SK-N-MC (cell line): ENCODE measurements at regions not wholly inside any gene's neighbourhood (a gene's known extent, or its start where the extent isn't known, plus 50 kb on each side); places are given as distances from the start of the nearest gene placed in this dataset.

Experiments
- DNase-seq: peaks from one replicate; pipeline ENCODE4 v3.0.0-alpha.2; 2011; ENCODE audit warnings: low read depth, low spot score
- H3K27ac ChIP-seq: fragments of 200-600 bp; sonication (generic); 2 replicates; pipeline ENCODE4 v1.5.1; 2016; ENCODE audit warnings: mixed run types
- H3K36me3 ChIP-seq: fragments of 200-600 bp; sonication (generic); 2 replicates; pipeline ENCODE4 v1.6.1; 2017; ENCODE audit warnings: antibody characterized with exemption, low read length, mixed read lengths; ENCODE audit not compliant: insufficient read depth
- H3K4me3 ChIP-seq: fragments of 200-600 bp; sonication (generic); 2 replicates; pipeline ENCODE4 v1.5.1; 2016
- H3K9ac ChIP-seq: fragments of 200-600 bp; sonication (generic); 2 replicates; pipeline ENCODE4 v1.8.0; 2017; ENCODE audit warnings: mixed run types, mixed read lengths; ENCODE audit not compliant: insufficient read length
- H3K9me3 ChIP-seq: fragments of 200-600 bp; sonication (generic); 2 replicates; pipeline ENCODE4 v1.6.1; 2017; ENCODE audit warnings: low read depth, mild to moderate bottlenecking, antibody characterized with exemption, low read length, moderate library complexity, mixed read lengths
- EZH2 ChIP-seq: fragments of 200-600 bp; sonication (generic); IDR thresholded peaks from one replicate; pipeline ENCODE4 v1.6.1; 2017; ENCODE audit warnings: antibody characterized with exemption
- FOXP2 ChIP-seq: optimal IDR thresholded peaks from 2 replicates; pipeline ENCODE3; 2011; ENCODE audit warnings: mild to moderate bottlenecking, moderate library complexity; ENCODE audit not compliant: insufficient read depth; ENCODE audit errors: extremely low read length, control extremely low read depth
- POLR2AphosphoS5 ChIP-seq: IDR thresholded peaks from 2 replicates; pipeline ENCODE4 v1.6.1; 2012; ENCODE audit warnings: mild to moderate bottlenecking, low read depth, low read length, borderline replicate concordance

GRCh38 chr14:56413721-56414120, 165.9 kb upstream of the TMEM260 start:
- no peaks in the 10 kb centered on the region for H3K9me3 ChIP-seq
- no peaks in the 10 kb centered on the region for H3K36me3 ChIP-seq
- no peak overlapping the region for H3K9ac ChIP-seq
- H3K27ac ChIP-seq = no peak overlapping the region
- no peak overlapping the region for H3K4me3 ChIP-seq
- TF ChIP-seq FOXP2 (no peak), EZH2 (no peak), POLR2AphosphoS5 (no peak)
- DNase-seq = no peak

GRCh38 chr14:56414236-56414635, 165.4 kb upstream of the TMEM260 start:
- no peaks in the 10 kb centered on the region for H3K9me3 ChIP-seq
- no peaks in the 10 kb centered on the region for H3K36me3 ChIP-seq
- TF ChIP-seq POLR2AphosphoS5 = no peak
- TF ChIP-seq FOXP2 = no peak
- DNase-seq = no peak
- H3K9ac ChIP-seq = no peak overlapping the region
- no peak overlapping the region for H3K27ac ChIP-seq
- H3K4me3 ChIP-seq = no peak overlapping the region

DNA sequence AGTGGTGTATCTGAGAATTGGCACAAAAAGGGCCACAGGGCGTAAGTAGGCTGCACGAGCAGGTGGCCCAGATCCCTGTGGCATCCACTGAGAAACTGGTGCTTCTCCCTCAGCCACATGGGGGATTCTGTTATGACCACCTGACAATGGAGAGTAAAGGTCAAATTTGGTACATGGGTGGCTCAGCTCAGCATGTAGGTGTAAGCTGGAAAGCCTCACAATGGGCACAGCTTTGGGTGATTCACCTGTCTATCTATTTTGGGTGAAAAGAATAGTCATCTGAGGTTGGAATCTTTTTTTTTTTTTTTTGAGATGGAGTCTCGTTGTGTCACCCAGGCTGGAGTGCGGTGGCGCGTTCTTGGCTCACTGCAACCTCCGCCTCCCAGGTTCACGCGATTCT, 163.4 kb upstream of the TMEM260 start:
- H3K27ac ChIP-seq = no peak overlapping the region

DNA sequence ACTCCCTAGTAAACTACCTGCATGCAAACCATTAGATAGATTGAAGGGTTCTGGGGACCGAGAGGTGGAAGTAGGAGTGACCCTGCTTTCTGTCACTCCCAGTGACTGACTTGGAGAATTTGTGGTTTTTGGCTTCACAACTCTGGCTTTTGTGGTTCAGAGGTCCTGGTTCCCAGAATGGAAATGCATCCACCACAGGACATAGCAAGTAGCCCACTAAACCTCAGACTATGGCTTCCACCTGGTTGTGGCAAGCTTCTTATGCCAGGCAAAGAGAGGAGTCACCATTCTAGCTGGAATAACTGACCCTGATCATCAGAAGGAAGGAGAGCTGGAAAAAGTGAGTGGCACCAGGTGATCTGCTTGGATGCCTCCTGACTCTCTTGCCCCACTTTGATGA, 162.4 kb upstream of the TMEM260 start:
- TF ChIP-seq POLR2AphosphoS5 = no peak
- TF ChIP-seq FOXP2 = no peak
- no peak for TF ChIP-seq EZH2
- no peak overlapping the region for H3K27ac ChIP-seq

More for the DNA sequence above, 163.4 kb upstream of the TMEM260 start:
- no peak overlapping the region for H3K4me3 ChIP-seq
- H3K9me3 ChIP-seq = no peaks in the 10 kb centered on the region
- H3K36me3 ChIP-seq = no peaks in the 10 kb centered on the region
- no peak overlapping the region for H3K9ac ChIP-seq
- TF ChIP-seq EZH2 = no peak
- no peak for TF ChIP-seq POLR2AphosphoS5
- no peak for TF ChIP-seq FOXP2
- DNase-seq = no peak

DNA sequence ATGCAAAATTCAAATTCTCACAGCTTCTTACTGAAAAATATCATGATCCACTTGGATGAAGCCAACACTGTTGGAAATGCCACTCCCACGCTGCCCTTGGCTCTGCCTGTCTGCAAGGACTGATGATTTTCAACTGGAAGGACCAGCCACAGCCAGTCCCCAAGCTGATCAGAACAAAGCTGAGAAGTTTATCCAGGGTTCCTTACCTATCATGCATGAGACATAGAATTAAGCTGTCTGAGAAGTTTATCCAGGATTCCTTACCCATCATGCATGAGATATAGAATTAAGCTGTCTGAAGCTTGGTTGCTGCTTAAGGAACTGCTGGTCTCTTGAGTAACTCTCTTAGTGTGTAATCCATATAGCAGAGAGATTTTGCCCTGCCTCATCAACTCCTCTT, 159.8 kb upstream of the TMEM260 start:
- Histone ChIP-seq H3K36me3 (no peaks in the 10 kb centered on the region), H3K27ac (no peak overlapping the region), H3K4me3 (no peak overlapping the region), H3K9me3 (no peaks in the 10 kb centered on the region), H3K9ac (no peak overlapping the region)
- no peak for DNase-seq
- TF ChIP-seq FOXP2 (no peak), EZH2 (no peak), POLR2AphosphoS5 (no peak)

More for the DNA sequence above, 162.4 kb upstream of the TMEM260 start:
- Histone ChIP-seq H3K4me3 (no peak overlapping the region), H3K9ac (no peak overlapping the region), H3K9me3 (no peaks in the 10 kb centered on the region), H3K36me3 (no peaks in the 10 kb centered on the region)
- no peak for DNase-seq

DNA sequence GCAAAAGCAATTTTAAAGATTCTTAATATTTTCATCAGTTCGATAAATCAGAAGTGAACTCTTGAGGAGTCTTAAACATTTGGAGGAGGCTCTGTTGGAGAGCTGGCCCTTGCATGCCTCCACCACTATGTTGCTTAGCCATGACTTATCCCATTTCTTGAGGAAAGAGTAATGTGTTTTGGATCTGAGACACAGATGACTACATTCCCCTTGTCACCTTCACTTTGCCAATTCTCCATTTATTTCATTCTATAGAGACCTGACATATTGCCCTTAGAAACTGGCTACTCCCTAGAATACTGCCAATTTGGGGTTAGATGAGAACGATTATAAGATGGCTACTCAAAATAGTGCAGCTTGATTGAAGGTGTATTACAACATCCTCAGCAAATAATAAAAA, 157.4 kb upstream of the TMEM260 start:
- 0 out of 2 replicates have a peak overlapping the region, but pooled peaks have one; percentile 6 for H3K27ac ChIP-seq
- no peaks in the 10 kb centered on the region for H3K36me3 ChIP-seq
- no peak overlapping the region for H3K9ac ChIP-seq
- no peak for TF ChIP-seq POLR2AphosphoS5
- TF ChIP-seq FOXP2 = no peak
- no peak for TF ChIP-seq EZH2
- H3K4me3 ChIP-seq = no peak overlapping the region
- H3K9me3 ChIP-seq = no peaks in the 10 kb centered on the region
- DNase-seq = no peak

DNA sequence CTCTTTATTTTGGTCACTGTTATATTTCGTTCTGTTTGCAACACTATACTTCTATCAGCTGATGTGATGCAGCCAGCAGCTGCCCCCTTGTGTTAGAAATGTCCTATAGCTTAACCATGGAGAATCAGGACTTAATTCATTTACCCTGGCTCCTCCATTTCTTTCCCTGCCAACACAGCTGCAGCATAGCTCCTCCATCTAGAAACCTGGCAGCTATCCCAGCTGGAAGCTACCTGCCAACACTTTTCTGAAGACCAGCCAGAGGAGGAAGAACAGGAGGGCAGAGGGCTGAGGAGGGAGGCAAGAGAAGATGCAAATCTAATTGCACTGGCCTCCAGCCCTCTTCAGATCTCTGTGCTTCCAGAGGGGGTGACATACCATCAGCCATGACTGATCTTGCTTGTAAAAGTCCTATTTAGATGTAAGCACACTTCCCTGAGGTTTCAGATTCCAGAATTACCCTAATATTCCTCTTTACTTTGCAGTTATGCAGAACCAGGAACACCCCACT, 156.8 kb upstream of the TMEM260 start:
- TF ChIP-seq FOXP2 (no peak), POLR2AphosphoS5 (no peak), EZH2 (no peak)
- Histone ChIP-seq H3K36me3 (no peaks in the 10 kb centered on the region), H3K4me3 (peak overlapping the region; percentile 58), H3K27ac (peak overlapping the region; percentile 91), H3K9me3 (no peaks in the 10 kb centered on the region), H3K9ac (peak overlapping the region; percentile 40)
- DNase-seq = no peak

- Histone ChIP-seq H3K36me3 (no peaks in the 10 kb centered on the region), H3K27ac (peak overlapping the region; percentile 91)
Measured at GRCh38 chr14:56423544-56423943, 156.1 kb upstream of the TMEM260 start.

DNA sequence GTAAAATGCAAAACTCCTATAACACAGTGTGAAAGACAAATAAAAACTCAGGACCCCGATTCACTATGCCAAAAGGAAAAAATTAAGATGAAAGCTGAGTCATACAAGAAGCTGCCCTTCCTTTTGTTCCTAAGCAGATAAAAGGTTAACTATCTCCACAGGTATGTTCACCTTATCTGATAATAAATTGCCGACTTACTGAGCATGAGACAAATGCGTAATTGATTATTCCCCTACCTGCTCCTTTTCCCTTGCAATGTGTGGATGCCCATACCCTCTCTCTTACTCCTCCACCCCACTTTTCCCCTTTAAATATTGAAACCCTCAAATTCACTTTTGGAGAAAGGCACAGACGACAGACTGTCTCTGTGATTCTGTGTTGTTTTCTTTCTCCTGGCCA, 148.6 kb upstream of the TMEM260 start:
- DNase-seq = no peak
- no peak overlapping the region for H3K9ac ChIP-seq
- H3K9me3 ChIP-seq = no peaks in the 10 kb centered on the region

More at GRCh38 chr14:56423544-56423943, 156.1 kb upstream of the TMEM260 start:
- peak; percentile 88 for DNase-seq
- Histone ChIP-seq H3K9ac (peak overlapping the region; percentile 40), H3K9me3 (no peaks in the 10 kb centered on the region), H3K4me3 (peak overlapping the region; percentile 58)
- TF ChIP-seq EZH2 = no peak
- peak; percentile 84 for TF ChIP-seq FOXP2
- peak; percentile 59; the same call in 1 of the 2 replicates for TF ChIP-seq POLR2AphosphoS5

More for the DNA sequence above, 148.6 kb upstream of the TMEM260 start:
- TF ChIP-seq POLR2AphosphoS5 (no peak), FOXP2 (no peak), EZH2 (no peak)
- Histone ChIP-seq H3K27ac (no peak overlapping the region), H3K4me3 (no peak overlapping the region), H3K36me3 (no peaks in the 10 kb centered on the region)
